Parathyroid adenoma (tissue), 2 donors: ENCODE measurements at regions not wholly inside any gene's neighbourhood (a gene's known extent, or its start where the extent isn't known, plus 50 kb on each side); places are given as distances from the start of the nearest gene placed in this dataset.

ENCODE experiments used
- H2AFZ ChIP-seq: fragments of 300-600 bp; sonication (generic); one replicate; pipeline ENCODE4 v1.7.0; 2017; ENCODE audit warnings: antibody characterized with exemption, mild to moderate bottlenecking
- H3K27ac ChIP-seq: fragments of 300-600 bp; sonication (generic); one replicate; pipeline ENCODE4 v1.7.0; 2017
- H3K27me3 ChIP-seq: fragments of 300-600 bp; sonication (generic); one replicate; pipeline ENCODE4 v1.7.0; 2017; ENCODE audit warnings: low read length; ENCODE audit not compliant: control insufficient read depth, insufficient read depth
- H3K36me3 ChIP-seq: fragments of 300-600 bp; sonication (generic); one replicate; pipeline ENCODE4 v1.7.0; 2017; ENCODE audit warnings: low read length; ENCODE audit not compliant: control insufficient read depth, insufficient read depth
- H3K4me1 ChIP-seq: fragments of 300-600 bp; sonication (generic); one replicate; pipeline ENCODE4 v1.7.0; 2017; ENCODE audit warnings: control low read depth
- H3K4me2 ChIP-seq: fragments of 300-600 bp; sonication (generic); one replicate; pipeline ENCODE4 v1.7.0; 2017; ENCODE audit warnings: low read length
- H3K4me3 ChIP-seq: fragments of 300-600 bp; sonication (generic); one replicate; pipeline ENCODE4 v1.7.0; 2017; ENCODE audit warnings: low read depth, low read length
- H3K79me2 ChIP-seq: fragments of 300-600 bp; sonication (generic); one replicate; pipeline ENCODE4 v1.7.0; 2017; ENCODE audit warnings: control low read depth
- H3K9ac ChIP-seq: fragments of 300-600 bp; sonication (generic); one replicate; pipeline ENCODE4 v1.7.0; 2017; ENCODE audit warnings: mild to moderate bottlenecking
- H3K9me3 ChIP-seq: fragments of 300-600 bp; sonication (generic); one replicate; pipeline ENCODE4 v1.7.0; 2017; ENCODE audit warnings: low read length; ENCODE audit not compliant: control insufficient read depth
- TF ChIP-seq, protein P1 (sequence below): fragments of 300-600 bp; sonication (generic); IDR thresholded peaks from one replicate; pipeline ENCODE4 v1.7.0; 2017; ENCODE audit warnings: antibody characterized with exemption, mild to moderate bottlenecking
- donor health status: primary hyperparathyroidism.

DNA sequence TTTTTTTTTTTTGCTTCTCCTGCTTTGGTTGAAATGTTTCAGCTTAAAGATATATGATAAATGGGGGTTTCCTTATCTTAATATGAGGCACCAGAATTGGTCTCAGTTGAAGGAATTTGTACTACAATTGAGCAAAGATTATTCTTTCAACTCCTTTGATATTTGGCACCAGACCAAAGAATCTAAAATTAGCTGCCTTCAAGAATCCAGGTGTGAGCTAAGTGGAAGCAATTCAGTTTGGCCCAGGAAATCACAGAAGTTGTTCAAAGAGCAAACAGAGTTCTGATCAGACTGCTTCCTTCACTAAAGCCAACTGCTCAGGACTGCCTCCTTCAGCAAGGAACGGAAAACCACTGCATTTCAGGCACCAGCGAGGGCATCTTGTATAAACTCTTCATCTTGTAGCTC lies 68.3 kb upstream of the BCAR3 start:
- Histone ChIP-seq H3K36me3 (no peaks in the 10 kb centered on the region), H3K4me1 (peaks cover 10% of the 10 kb centered on the region), H3K9ac (no peak overlapping the region), H3K27ac (no peak overlapping the region), H2AFZ (no peak overlapping the region), H3K27me3 (no peaks in the 10 kb centered on the region), H3K9me3 (no peaks in the 10 kb centered on the region), H3K4me2 (no peak overlapping the region), H3K4me3 (no peak overlapping the region), H3K79me2 (no peaks in the 10 kb centered on the region)
- TF ChIP-seq, protein P1, sequence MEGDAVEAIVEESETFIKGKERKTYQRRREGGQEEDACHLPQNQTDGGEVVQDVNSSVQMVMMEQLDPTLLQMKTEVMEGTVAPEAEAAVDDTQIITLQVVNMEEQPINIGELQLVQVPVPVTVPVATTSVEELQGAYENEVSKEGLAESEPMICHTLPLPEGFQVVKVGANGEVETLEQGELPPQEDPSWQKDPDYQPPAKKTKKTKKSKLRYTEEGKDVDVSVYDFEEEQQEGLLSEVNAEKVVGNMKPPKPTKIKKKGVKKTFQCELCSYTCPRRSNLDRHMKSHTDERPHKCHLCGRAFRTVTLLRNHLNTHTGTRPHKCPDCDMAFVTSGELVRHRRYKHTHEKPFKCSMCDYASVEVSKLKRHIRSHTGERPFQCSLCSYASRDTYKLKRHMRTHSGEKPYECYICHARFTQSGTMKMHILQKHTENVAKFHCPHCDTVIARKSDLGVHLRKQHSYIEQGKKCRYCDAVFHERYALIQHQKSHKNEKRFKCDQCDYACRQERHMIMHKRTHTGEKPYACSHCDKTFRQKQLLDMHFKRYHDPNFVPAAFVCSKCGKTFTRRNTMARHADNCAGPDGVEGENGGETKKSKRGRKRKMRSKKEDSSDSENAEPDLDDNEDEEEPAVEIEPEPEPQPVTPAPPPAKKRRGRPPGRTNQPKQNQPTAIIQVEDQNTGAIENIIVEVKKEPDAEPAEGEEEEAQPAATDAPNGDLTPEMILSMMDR = no peak

DNA sequence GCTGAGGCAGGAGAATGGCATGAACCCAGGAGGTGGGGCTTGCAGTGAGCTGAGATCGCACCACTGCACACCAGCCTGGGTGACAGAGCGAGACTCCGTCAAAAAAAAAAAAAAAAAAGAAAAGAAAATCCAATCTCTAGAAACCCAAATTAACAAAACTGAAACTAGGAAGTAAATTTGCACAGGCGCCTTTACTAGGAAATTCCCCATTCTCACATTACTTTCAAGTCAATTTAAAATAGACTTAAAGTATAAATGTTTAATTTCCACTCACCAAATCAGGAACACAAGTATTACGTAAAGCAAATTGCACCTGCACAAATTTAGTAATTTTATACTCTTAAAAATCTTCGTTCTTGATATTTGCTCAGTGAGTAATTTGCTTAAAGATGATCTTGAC lies 67.8 kb upstream of the BCAR3 start:
- no peak overlapping the region for H3K9ac ChIP-seq
- no peaks in the 10 kb centered on the region for H3K9me3 ChIP-seq
- H3K27me3 ChIP-seq = no peaks in the 10 kb centered on the region
- no peaks in the 10 kb centered on the region for H3K36me3 ChIP-seq
- no peak overlapping the region for H3K4me3 ChIP-seq
- H3K4me2 ChIP-seq = no peak overlapping the region
- no peak overlapping the region for H2AFZ ChIP-seq
- no peaks in the 10 kb centered on the region for H3K79me2 ChIP-seq
- TF ChIP-seq, protein P1 = no peak
- H3K4me1 ChIP-seq = peaks cover 9% of the 10 kb centered on the region
- no peak overlapping the region for H3K27ac ChIP-seq

DNA sequence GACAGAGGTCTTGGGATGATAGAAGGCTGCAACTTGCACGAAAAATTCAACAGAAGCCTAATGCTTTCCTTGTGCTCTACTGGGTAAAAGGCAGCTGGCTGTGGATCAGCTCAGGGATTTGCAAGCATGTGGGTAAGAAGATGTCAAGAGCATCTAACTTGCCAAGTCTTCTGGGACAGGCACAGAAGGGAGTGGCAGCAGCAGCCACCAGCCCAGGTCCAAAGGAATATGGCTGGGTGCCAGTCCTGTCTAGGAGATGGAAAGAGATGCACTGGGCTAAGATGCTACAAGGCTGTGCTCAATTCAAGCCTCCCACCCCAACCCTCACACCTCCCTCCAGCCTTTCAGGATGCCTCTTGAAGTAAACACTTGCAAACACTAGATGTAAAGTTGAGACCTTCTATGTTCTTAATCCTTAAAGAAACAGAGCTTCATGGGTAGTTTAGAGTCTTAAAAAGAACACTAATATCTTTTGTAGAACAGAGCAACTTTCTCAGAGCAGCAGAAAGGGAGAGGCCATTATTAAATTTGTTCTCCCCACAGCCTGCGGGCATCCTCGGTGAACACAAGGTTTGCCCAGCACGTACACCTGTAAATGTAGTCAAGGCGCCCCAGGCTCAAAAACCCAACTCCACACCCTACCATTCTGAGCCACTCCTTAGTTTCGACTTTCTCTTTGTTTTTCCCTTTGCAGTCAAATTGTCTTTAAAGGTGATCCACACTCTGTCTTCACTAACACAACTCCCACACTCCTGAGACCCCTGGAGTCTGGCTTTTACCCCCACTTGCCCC lies 64.6 kb upstream of the BCAR3 start:
- H3K79me2 ChIP-seq = no peaks in the 10 kb centered on the region
- no peaks in the 10 kb centered on the region for H3K4me1 ChIP-seq
- no peak overlapping the region for H2AFZ ChIP-seq
- H3K4me2 ChIP-seq = no peak overlapping the region
- H3K9me3 ChIP-seq = no peaks in the 10 kb centered on the region
- TF ChIP-seq, protein P1 = no peak
- no peak overlapping the region for H3K9ac ChIP-seq
- no peaks in the 10 kb centered on the region for H3K27me3 ChIP-seq
- H3K4me3 ChIP-seq = no peak overlapping the region
- H3K36me3 ChIP-seq = no peaks in the 10 kb centered on the region
- H3K27ac ChIP-seq = no peak overlapping the region

DNA sequence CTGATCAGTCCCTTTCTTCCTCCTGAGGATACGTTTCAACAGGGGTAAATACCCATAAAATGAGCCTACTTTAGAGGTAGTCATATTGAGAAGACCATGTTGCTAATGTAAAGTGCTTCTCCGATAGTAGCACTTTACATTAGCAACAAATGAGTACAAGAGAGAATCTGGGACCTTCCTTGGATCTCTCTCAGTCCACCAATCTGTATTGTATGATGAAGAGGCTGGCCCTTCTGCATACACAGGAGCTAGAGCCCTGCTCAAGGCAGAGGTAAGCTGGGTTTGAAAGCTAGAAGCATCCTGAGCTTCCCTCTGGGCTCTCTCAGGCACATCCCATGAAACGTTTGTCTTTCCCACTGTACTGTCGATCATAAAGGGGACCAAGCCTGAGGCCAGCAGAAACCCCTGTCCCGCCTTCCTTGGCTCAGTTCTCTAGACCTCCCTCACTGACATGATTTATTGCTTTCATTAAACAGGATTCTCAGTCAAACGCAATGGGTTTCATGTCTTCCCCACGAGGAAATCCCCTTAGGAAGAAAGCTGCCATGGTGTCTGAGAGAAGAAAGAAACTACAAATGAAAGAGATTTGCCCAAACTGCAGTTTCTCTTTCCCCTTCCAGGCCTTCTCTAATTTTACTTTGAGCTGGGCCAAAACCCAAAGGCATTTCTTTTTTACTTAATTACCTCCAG lies 62.8 kb upstream of the BCAR3 start:
- H3K4me1 ChIP-seq = no peaks in the 10 kb centered on the region
- H3K36me3 ChIP-seq = no peaks in the 10 kb centered on the region
- H3K9ac ChIP-seq = no peak overlapping the region
- no peak overlapping the region for H3K4me3 ChIP-seq
- TF ChIP-seq, protein P1 = no peak
- H2AFZ ChIP-seq = no peak overlapping the region
- no peaks in the 10 kb centered on the region for H3K27me3 ChIP-seq
- no peak overlapping the region for H3K27ac ChIP-seq
- H3K79me2 ChIP-seq = no peaks in the 10 kb centered on the region
- H3K4me2 ChIP-seq = no peak overlapping the region
- no peaks in the 10 kb centered on the region for H3K9me3 ChIP-seq
